ENCODE measurements at regions not wholly inside any gene's neighbourhood (a gene's known extent, or its start where the extent isn't known, plus 50 kb on each side); places are given as distances from the start of the nearest gene placed in this dataset.
"Not testable (repeated sequence)": the region's sequence is repeated elsewhere in the genome, so short reads cannot be mapped to it uniquely, and the experiment has no call there.

GRCh38 chr2:87502948-87503347 is 244.9 kb upstream of the PLGLB2 start:
- H3K9ac ChIP-seq (ENCODE audit: control insufficient read depth, extremely low read depth, insufficient read depth, low read length); FAIRE-seq; H3K4me3 ChIP-seq (ENCODE audit: control insufficient read depth in 2 of 3, extremely low read depth in 1 of 3, insufficient read depth in 2 of 3, low read depth in 1 of 3, low read length in 3 of 3); dilution Hi-C loops (cut with MboI; ENCODE audit: extremely low pct_ligation_motif_present, low sequenced_read_pairs); H3K9me1 ChIP-seq (ENCODE audit: control insufficient read depth, extremely low read depth, insufficient read depth, low read length); H4K20me1 ChIP-seq (ENCODE audit: control insufficient read depth, extremely low read depth, insufficient read depth, low read length); H3K9me3 ChIP-seq (ENCODE audit: control insufficient read depth, low read depth, low read length); H3K4me1 ChIP-seq (ENCODE audit: control insufficient read depth, extremely low read depth, insufficient read depth, low read length); DNase-seq (ENCODE audit: low read depth, low spot score); H3K27me3 ChIP-seq (ENCODE audit: control insufficient read depth, extremely low read depth, insufficient read depth, low read length); H3K36me3 ChIP-seq (ENCODE audit: control insufficient read depth in 2 of 2, extremely low read depth in 1 of 2, insufficient read depth in 2 of 2, low read length in 2 of 2); H3K27ac ChIP-seq (ENCODE audit: control insufficient read depth, insufficient read depth, low read length); H3K4me2 ChIP-seq (ENCODE audit: control insufficient read depth, extremely low read depth, insufficient read depth, low read depth, low read length); H2AFZ ChIP-seq (ENCODE audit: control insufficient read depth, low read length): not testable (repeated sequence)
- peaks cover 26% of the 10 kb centered on the region for H3K79me2 ChIP-seq (ENCODE audit: control insufficient read depth, insufficient read depth, low read length)

DNA sequence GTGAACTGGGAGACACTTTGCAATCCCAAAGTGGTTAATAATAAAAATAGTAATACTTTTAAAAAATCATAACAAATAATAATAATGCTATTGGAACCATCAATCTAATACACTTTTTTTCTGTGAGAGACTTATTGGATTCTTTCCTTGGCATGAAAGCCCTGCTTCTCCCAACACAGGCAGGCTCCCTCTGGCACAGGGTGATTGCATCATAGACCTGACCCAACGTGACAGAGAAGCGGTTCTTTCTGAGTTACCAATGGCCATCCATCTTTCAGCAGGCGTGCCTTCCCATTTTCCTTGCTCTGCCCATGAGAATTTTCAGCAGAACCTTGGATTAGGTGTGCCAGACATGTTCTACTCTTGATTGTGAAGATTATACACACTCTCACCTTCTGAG is 242.6 kb upstream of the PLGLB2 start:
- peaks cover 27% of the 10 kb centered on the region for H3K79me2 ChIP-seq (ENCODE audit: control insufficient read depth, insufficient read depth, low read length)
- dilution Hi-C loops (cut with MboI; ENCODE audit: extremely low pct_ligation_motif_present, low sequenced_read_pairs); H3K9me1 ChIP-seq (ENCODE audit: control insufficient read depth, extremely low read depth, insufficient read depth, low read length); FAIRE-seq; H3K36me3 ChIP-seq (ENCODE audit: control insufficient read depth in 2 of 2, extremely low read depth in 1 of 2, insufficient read depth in 2 of 2, low read length in 2 of 2); H3K27me3 ChIP-seq (ENCODE audit: control insufficient read depth, extremely low read depth, insufficient read depth, low read length); H4K20me1 ChIP-seq (ENCODE audit: control insufficient read depth, extremely low read depth, insufficient read depth, low read length); H3K27ac ChIP-seq (ENCODE audit: control insufficient read depth, insufficient read depth, low read length); H3K9me3 ChIP-seq (ENCODE audit: control insufficient read depth, low read depth, low read length); H3K9ac ChIP-seq (ENCODE audit: control insufficient read depth, extremely low read depth, insufficient read depth, low read length); H2AFZ ChIP-seq (ENCODE audit: control insufficient read depth, low read length); H3K4me1 ChIP-seq (ENCODE audit: control insufficient read depth, extremely low read depth, insufficient read depth, low read length); H3K4me2 ChIP-seq (ENCODE audit: control insufficient read depth, extremely low read depth, insufficient read depth, low read depth, low read length); DNase-seq (ENCODE audit: low read depth, low spot score); H3K4me3 ChIP-seq (ENCODE audit: control insufficient read depth in 2 of 3, extremely low read depth in 1 of 3, insufficient read depth in 2 of 3, low read depth in 1 of 3, low read length in 3 of 3): not testable (repeated sequence)

DNA sequence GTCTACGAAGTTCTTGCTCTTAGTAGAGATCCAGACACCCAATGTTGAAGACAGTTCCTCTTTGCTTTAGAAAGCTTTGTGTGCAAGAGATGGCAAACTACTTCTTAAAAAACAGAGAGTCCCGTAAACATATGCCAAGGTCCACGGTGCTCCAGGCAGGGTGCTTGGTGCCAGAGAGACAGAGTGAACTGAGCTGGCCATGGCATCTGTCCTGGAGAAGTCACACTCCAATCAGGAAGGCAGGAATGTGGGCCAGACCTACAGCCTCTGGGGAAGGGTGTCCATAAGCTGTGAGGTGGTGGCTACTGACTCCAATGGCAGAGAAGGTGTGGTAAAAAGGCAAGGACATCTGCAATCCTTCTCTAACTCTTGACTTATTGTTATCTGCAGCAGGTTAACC is 242.0 kb upstream of the PLGLB2 start:
- dilution Hi-C loops (cut with MboI; ENCODE audit: extremely low pct_ligation_motif_present, low sequenced_read_pairs), result not testable (repeated sequence)

GRCh38 chr2:87507378-87508348 is 240.2 kb upstream of the PLGLB2 start:
- H3K27ac ChIP-seq (ENCODE audit: control insufficient read depth, insufficient read depth, low read length); DNase-seq (ENCODE audit: low read depth, low spot score); FAIRE-seq; H3K4me2 ChIP-seq (ENCODE audit: control insufficient read depth, extremely low read depth, insufficient read depth, low read depth, low read length); H3K4me1 ChIP-seq (ENCODE audit: control insufficient read depth, extremely low read depth, insufficient read depth, low read length); H3K4me3 ChIP-seq (ENCODE audit: control insufficient read depth in 2 of 3, extremely low read depth in 1 of 3, insufficient read depth in 2 of 3, low read depth in 1 of 3, low read length in 3 of 3); H3K36me3 ChIP-seq (ENCODE audit: control insufficient read depth in 2 of 2, extremely low read depth in 1 of 2, insufficient read depth in 2 of 2, low read length in 2 of 2); H3K9me3 ChIP-seq (ENCODE audit: control insufficient read depth, low read depth, low read length); H3K27me3 ChIP-seq (ENCODE audit: control insufficient read depth, extremely low read depth, insufficient read depth, low read length); dilution Hi-C loops (cut with MboI; ENCODE audit: extremely low pct_ligation_motif_present, low sequenced_read_pairs); H3K9ac ChIP-seq (ENCODE audit: control insufficient read depth, extremely low read depth, insufficient read depth, low read length); H2AFZ ChIP-seq (ENCODE audit: control insufficient read depth, low read length); H4K20me1 ChIP-seq (ENCODE audit: control insufficient read depth, extremely low read depth, insufficient read depth, low read length); H3K9me1 ChIP-seq (ENCODE audit: control insufficient read depth, extremely low read depth, insufficient read depth, low read length): not testable (repeated sequence)
- H3K79me2 ChIP-seq (ENCODE audit: control insufficient read depth, insufficient read depth, low read length), result peaks cover 22% of the 10 kb centered on the region

More for the DNA sequence above, 242.0 kb upstream of the PLGLB2 start:
- not testable (repeated sequence) for H3K9me3 ChIP-seq (ENCODE audit: control insufficient read depth, low read depth, low read length); H3K27ac ChIP-seq (ENCODE audit: control insufficient read depth, insufficient read depth, low read length); H3K9ac ChIP-seq (ENCODE audit: control insufficient read depth, extremely low read depth, insufficient read depth, low read length); H2AFZ ChIP-seq (ENCODE audit: control insufficient read depth, low read length); H3K4me3 ChIP-seq (ENCODE audit: control insufficient read depth in 2 of 3, extremely low read depth in 1 of 3, insufficient read depth in 2 of 3, low read depth in 1 of 3, low read length in 3 of 3); H3K4me2 ChIP-seq (ENCODE audit: control insufficient read depth, extremely low read depth, insufficient read depth, low read depth, low read length); DNase-seq (ENCODE audit: low read depth, low spot score); H4K20me1 ChIP-seq (ENCODE audit: control insufficient read depth, extremely low read depth, insufficient read depth, low read length); H3K4me1 ChIP-seq (ENCODE audit: control insufficient read depth, extremely low read depth, insufficient read depth, low read length); H3K9me1 ChIP-seq (ENCODE audit: control insufficient read depth, extremely low read depth, insufficient read depth, low read length); H3K27me3 ChIP-seq (ENCODE audit: control insufficient read depth, extremely low read depth, insufficient read depth, low read length); FAIRE-seq; H3K36me3 ChIP-seq (ENCODE audit: control insufficient read depth in 2 of 2, extremely low read depth in 1 of 2, insufficient read depth in 2 of 2, low read length in 2 of 2)
- H3K79me2 ChIP-seq (ENCODE audit: control insufficient read depth, insufficient read depth, low read length), result peaks cover 25% of the 10 kb centered on the region

GRCh38 chr2:87511195-87511778 is 236.6 kb upstream of the PLGLB2 start:
- H3K4me3 ChIP-seq (ENCODE audit: control insufficient read depth in 2 of 3, extremely low read depth in 1 of 3, insufficient read depth in 2 of 3, low read depth in 1 of 3, low read length in 3 of 3); dilution Hi-C loops (cut with MboI; ENCODE audit: extremely low pct_ligation_motif_present, low sequenced_read_pairs); H3K27ac ChIP-seq (ENCODE audit: control insufficient read depth, insufficient read depth, low read length); H3K9ac ChIP-seq (ENCODE audit: control insufficient read depth, extremely low read depth, insufficient read depth, low read length); H4K20me1 ChIP-seq (ENCODE audit: control insufficient read depth, extremely low read depth, insufficient read depth, low read length); H2AFZ ChIP-seq (ENCODE audit: control insufficient read depth, low read length); H3K27me3 ChIP-seq (ENCODE audit: control insufficient read depth, extremely low read depth, insufficient read depth, low read length); FAIRE-seq; H3K4me1 ChIP-seq (ENCODE audit: control insufficient read depth, extremely low read depth, insufficient read depth, low read length); DNase-seq (ENCODE audit: low read depth, low spot score); H3K4me2 ChIP-seq (ENCODE audit: control insufficient read depth, extremely low read depth, insufficient read depth, low read depth, low read length); H3K9me1 ChIP-seq (ENCODE audit: control insufficient read depth, extremely low read depth, insufficient read depth, low read length); H3K36me3 ChIP-seq (ENCODE audit: control insufficient read depth in 2 of 2, extremely low read depth in 1 of 2, insufficient read depth in 2 of 2, low read length in 2 of 2); H3K9me3 ChIP-seq (ENCODE audit: control insufficient read depth, low read depth, low read length): not testable (repeated sequence)
- peaks cover 24% of the 10 kb centered on the region for H3K79me2 ChIP-seq (ENCODE audit: control insufficient read depth, insufficient read depth, low read length)
